ENCODE measurements at regions not wholly inside any gene's neighbourhood (a gene's known extent, or its start where the extent isn't known, plus 50 kb on each side); places are given as distances from the start of the nearest gene placed in this dataset.
A peak's percentile ranks its signal among the peaks of the same experiment; 100 is the strongest.
"Not testable (repeated sequence)": the region's sequence is repeated elsewhere in the genome, so short reads cannot be mapped to it uniquely, and the experiment has no call there.

GRCh38 chr5:172533058-172533398, 78.7 kb upstream of the SH3PXD2B start:
- no peaks in the 10 kb centered on the region for H3K36me3 ChIP-seq
- H3K4me3 ChIP-seq = peak overlapping the region in 1 of 4 donors; percentile 9
- peaks cover 17 to 29% (median 28%) of the 10 kb centered on the region in 3 donors for H3K4me1 ChIP-seq
- H3K27ac ChIP-seq = peak overlapping the region in 3 of 4 donors; percentile 52 to 83 (median 73)
- no peak for DNase-seq
- H3K27me3 ChIP-seq = no peaks in the 10 kb centered on the region
- TF ChIP-seq POLR2A (IDR thresholded peaks at IDR 0.05) (no peak), CTCF (IDR thresholded peaks at IDR 0.05) (no peak)
- H3K9me3 ChIP-seq = no peaks in the 10 kb centered on the region
- intact Hi-C loops (cut with DNase I) = no loop called here
- 41 to 45% methylated on average over 10 of the region's 10 CpGs for WGBS, 2 donors

GRCh38 chr5:172532439-172532838, 78.1 kb upstream of the SH3PXD2B start:
- whole genome bisulfite sequencing, 2 donors = 75 to 81% methylated on average over 4 to 5 of the region's 8 CpGs
- H3K4me3 ChIP-seq; DNase-seq; H3K27me3 ChIP-seq; intact Hi-C loops (cut with DNase I); H3K9me3 ChIP-seq; H3K36me3 ChIP-seq: not testable (repeated sequence)
- H3K4me1 ChIP-seq = peaks cover 17 to 30% (median 28%) of the 10 kb centered on the region in 3 donors
- peak overlapping the region in 2 of 4 donors; percentile 73 to 83 for H3K27ac ChIP-seq

GRCh38 chr5:172531704-172532026, 77.3 kb upstream of the SH3PXD2B start:
- TF ChIP-seq CTCF (IDR thresholded peaks at IDR 0.05) = no peak
- DNase-seq = no peak
- Histone ChIP-seq H3K4me3 (no peak overlapping the region), H3K27ac (no peak overlapping the region), H3K36me3 (no peaks in the 10 kb centered on the region), H3K27me3 (no peaks in the 10 kb centered on the region), H3K9me3 (no peaks in the 10 kb centered on the region), H3K4me1 (peaks cover 17 to 35% (median 28%) of the 10 kb centered on the region in 3 donors)
- intact Hi-C loops (cut with DNase I) = no loop called here
- 60 to 65% methylated on average over 1 to 2 of the region's 2 CpGs for WGBS, 2 donors

- intact Hi-C loops (cut with DNase I) = no loop called here
- no peak for DNase-seq
- no peaks in the 10 kb centered on the region for H3K9me3 ChIP-seq
- no peaks in the 10 kb centered on the region for H3K36me3 ChIP-seq
- TF ChIP-seq CTCF (IDR thresholded peaks at IDR 0.05) (no peak), POLR2A (IDR thresholded peaks at IDR 0.05) (no peak)
- peaks cover 17 to 35% (median 28%) of the 10 kb centered on the region in 3 donors for H3K4me1 ChIP-seq
- no peak overlapping the region for H3K27ac ChIP-seq
- H3K27me3 ChIP-seq = no peaks in the 10 kb centered on the region
- 75 to 77% methylated on average over 13 of the region's 13 CpGs for WGBS, 2 donors
- no peak overlapping the region for H3K4me3 ChIP-seq
These were observed 76.8 kb upstream of the SH3PXD2B start for GRCh38 chr5:172530878-172531703.

GRCh38 chr5:172530406-172530805, 76.1 kb upstream of the SH3PXD2B start:
- no peak for DNase-seq
- no peaks in the 10 kb centered on the region for H3K9me3 ChIP-seq
- 92 to 94% methylated on average over 7 to 8 of the region's 8 CpGs for WGBS, 2 donors
- H3K27ac ChIP-seq = no peak overlapping the region
- no peaks in the 10 kb centered on the region for H3K27me3 ChIP-seq
- H3K4me1 ChIP-seq = peaks cover 17 to 35% (median 28%) of the 10 kb centered on the region in 3 donors
- H3K4me3 ChIP-seq = no peak overlapping the region
- no peaks in the 10 kb centered on the region for H3K36me3 ChIP-seq
- intact Hi-C loops (cut with DNase I) = no loop called here
- TF ChIP-seq POLR2A (IDR thresholded peaks at IDR 0.05) (no peak), CTCF (IDR thresholded peaks at IDR 0.05) (no peak)

Measured in esophagus squamous epithelium (tissue), 5 donors.